HG02943 (cell line): ENCODE measurements at regions not wholly inside any gene's neighbourhood (a gene's known extent, or its start where the extent isn't known, plus 50 kb on each side); places are given as distances from the start of the nearest gene placed in this dataset.

ENCODE experiments used
- ATAC-seq: cut with Tn5 transposase; IDR thresholded peaks from one replicate; pipeline ENCODE4 v1.9.1; 2021; ENCODE audit warnings: mild to moderate bottlenecking, low read depth, moderate library complexity; ENCODE audit not compliant: unreplicated experiment

DNA sequence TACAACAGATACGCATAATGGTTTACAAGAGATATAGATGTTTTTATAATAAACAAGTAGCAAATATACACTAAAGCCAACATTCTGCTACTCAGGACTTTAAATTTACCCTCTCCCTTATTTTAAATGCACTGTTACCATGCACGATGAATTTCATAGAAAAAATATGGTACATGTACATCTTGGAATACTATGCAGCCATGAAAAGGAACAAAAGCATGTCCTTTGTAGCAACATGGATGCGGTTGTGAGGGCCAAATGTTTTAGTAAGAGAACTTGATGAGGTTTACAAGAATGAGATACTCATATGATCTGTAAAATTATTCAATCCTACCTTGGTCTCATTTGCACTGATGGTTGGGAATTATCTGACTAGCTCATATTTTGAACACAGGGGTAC, 769.3 kb downstream of the VGLL3 start:
- ATAC-seq: no peak

DNA sequence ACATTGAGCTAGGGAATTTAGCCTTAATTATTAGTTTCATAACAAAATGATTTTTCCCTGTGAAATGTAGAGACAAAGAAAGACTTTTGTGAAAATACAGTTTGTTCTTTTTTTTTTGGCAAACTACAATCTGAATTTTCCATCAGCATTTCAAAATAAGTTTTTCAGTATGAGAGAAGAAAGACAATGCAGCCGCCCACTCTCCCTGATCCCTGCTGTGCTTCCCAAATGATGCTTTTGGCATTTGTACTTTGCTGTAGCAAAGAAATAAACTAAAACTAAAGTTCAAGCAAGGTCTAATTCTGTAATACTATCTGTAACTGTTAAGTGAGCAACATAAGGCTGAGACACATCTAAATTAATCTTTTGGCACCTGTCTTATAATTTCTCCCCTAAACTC, 782.2 kb downstream of the VGLL3 start:
- ATAC-seq: no peak

DNA sequence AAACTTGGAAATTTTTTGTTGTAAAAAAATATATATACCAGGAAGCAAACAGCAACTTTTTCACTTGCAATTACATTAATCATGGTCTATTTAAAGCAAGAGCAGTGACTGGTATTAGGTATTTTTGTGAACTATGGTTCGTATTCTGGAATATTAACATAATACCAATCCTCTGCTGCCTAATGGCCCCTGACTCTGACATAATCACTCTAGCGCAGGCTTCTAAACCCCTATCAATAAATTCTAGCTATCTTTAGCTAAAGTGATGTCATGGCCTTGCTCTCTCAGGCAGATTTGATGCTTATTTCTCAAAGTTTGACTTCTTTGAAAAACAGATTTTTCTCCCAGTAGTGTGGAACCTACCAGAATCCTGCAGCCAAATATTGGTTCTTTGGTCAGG, 808.3 kb downstream of the VGLL3 start:
- ATAC-seq: no peak

DNA sequence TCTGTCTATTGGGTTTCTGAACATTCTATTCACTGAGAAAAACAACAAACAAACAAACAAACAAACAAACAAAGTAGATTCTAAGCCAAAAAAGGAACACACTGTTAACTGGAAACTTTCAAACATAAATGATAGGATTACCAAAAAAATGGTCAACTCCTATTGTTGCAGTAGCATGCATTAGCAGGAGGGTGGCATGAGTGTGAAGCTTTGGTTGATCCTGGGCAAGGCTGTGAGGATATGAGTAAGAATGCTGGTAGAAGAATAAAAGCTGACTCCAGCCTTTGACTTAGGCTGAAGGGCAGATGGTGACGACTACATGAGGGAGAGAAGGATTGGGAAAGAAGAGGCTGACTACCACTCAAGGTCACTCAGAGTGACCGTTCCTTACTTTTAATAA, 810.3 kb downstream of the VGLL3 start:
- ATAC-seq: no peak

DNA sequence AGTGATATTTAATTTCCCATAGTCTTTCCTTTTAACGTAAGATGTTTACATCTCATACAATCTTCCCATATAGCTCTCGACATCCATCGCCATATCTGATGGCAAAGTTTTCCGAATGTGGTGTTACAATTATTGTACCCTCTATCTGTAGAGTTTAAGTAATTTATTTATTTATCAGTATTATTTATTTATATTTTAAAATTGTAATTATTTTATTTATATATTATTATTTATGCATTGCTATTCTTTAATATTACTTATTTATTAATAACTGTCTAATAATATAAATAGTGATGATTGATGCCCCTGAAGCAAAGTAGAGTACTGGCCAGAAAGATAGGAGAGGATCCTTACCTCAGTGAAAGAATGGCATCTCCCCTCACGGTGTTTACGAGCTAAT, 812.9 kb downstream of the VGLL3 start:
- ATAC-seq: no peak

- ATAC-seq: no peak
Measured at GRCh38 chr3:86176445-86176784, 814.5 kb downstream of the VGLL3 start.

- ATAC-seq: no peak
Measured at GRCh38 chr3:86175593-86176444, 815.1 kb downstream of the VGLL3 start.

DNA sequence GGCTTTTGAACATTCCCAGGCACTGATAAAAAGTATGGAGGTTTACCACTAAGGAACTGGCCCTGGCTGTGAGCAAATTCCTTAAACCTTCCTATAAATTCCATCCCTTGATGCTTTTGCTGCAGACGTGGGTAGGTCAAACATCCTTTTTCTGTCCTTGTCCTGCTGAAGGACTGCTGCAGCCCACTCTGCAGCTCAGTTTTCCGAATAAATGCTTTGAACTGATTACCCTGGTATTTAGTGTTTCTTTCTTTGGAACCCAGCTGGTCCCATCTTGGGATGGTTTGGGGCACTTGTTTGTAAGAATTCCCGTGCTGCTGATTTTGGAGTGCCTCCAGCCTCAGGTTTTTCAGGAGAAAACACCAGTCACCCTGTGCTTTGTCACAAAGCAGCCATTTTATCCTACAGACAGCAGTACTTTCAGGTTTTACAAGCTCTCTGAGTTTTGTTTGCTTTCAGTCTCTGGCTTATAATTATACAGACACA, 815.9 kb downstream of the VGLL3 start:
- no peak for ATAC-seq

DNA sequence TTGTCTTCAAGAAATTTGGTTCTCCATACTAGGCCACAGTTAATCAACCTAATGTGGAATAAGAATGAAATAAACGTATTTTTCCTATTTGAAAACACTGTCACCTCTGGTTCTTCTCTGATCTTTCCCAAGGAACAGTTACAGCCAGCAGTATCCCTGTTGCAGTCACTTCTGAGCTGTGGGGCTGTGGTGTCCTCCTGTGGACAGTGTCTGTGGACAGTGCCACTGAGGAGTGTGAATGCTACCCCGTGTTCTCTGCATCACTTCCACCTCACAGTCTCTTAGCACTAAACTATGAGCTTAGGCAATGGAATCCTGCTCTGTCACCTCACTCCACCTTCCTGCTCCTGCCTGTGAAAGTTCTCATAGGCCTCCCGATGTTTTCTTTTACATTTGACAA, 817.5 kb downstream of the VGLL3 start:
- no peak for ATAC-seq

- ATAC-seq: no peak
Measured at GRCh38 chr3:86168512-86168911, 822.4 kb downstream of the VGLL3 start.

DNA sequence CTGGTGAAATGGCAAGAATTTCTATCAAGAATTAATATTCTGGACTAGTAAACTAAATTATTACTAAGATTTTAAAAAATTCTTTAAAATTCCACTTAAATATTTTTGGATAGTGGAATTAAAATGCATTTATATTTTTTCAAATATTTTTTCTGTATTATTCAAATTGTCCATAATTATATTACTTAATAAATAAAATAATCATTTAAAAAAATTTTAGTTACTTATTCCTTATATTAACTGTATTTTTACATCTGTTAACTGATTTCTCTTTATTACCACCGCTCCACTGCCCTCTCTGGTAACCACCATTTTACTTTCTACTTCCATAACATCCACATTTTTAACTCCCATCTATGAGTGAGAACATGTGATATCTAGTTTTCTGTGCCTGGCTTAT, 828.4 kb downstream of the VGLL3 start:
- ATAC-seq: no peak

- ATAC-seq: no peak
Measured at GRCh38 chr3:86161493-86161892, 829.5 kb downstream of the VGLL3 start.

- ATAC-seq: no peak
Measured at GRCh38 chr3:86152620-86153019, 838.3 kb downstream of the VGLL3 start.

GRCh38 chr3:86149054-86149453, 841.9 kb downstream of the VGLL3 start:
- no peak for ATAC-seq

- no peak for ATAC-seq
Measured at GRCh38 chr3:86147119-86147518, 843.8 kb downstream of the VGLL3 start.

DNA sequence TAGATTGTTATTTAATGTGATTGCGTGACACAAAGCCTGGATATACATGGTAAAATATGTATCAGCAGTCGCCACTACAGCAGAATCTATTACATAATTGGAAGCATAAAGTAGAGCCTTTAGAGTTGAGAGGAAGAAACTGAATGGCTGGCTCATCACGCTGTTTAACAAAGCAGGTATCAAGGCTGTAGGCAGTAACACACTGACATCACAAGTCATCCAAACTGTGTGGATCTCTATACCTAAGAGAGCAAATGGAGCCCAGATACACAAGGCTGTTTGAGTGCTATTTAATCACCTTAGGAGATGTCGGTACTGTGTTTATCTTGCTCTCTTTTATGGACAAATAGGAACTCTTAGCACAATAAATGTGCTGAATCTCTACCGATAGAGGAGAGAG, 864.4 kb downstream of the VGLL3 start:
- no peak for ATAC-seq
